SK-N-SH (cell line): ENCODE measurements at regions not wholly inside any gene's neighbourhood (a gene's known extent, or its start where the extent isn't known, plus 50 kb on each side); places are given as distances from the start of the nearest gene placed in this dataset.

Source experiments
- CTCF ChIP-seq: fragments of 200-600 bp; sonication (generic); IDR thresholded peaks from 2 replicates; pipeline ENCODE4 v1.6.1; 2017; ENCODE audit warnings: antibody characterized with exemption, mild to moderate bottlenecking, moderate library complexity
- ELF1 ChIP-seq: IDR thresholded peaks from 2 replicates; pipeline ENCODE4 v1.4.0; 2012
- GABPA ChIP-seq: IDR thresholded peaks from 2 replicates; pipeline ENCODE4 v1.4.0; 2012; ENCODE audit warnings: low read depth, mild to moderate bottlenecking
- GATA2 ChIP-seq: sonication (generic); formaldehyde crosslinking; IDR thresholded peaks from 2 replicates; pipeline ENCODE4 v1.5.0; 2020; ENCODE audit warnings: mild to moderate bottlenecking, missing genetic modification reagents
- RCOR1 ChIP-seq: fragments of 150-350 bp; IDR thresholded peaks from 2 replicates; pipeline ENCODE4 v1.6.1; 2017; ENCODE audit warnings: antibody characterized with exemption, low read length
- REST ChIP-seq: IDR thresholded peaks from 2 replicates; pipeline ENCODE4 v1.6.1; 2012; ENCODE audit warnings: mild to moderate bottlenecking, low read depth, low read length, moderate library complexity
- TCF12 ChIP-seq: IDR thresholded peaks from 2 replicates; pipeline ENCODE4 v1.4.0; 2012
- USF1 ChIP-seq: IDR thresholded peaks from 2 replicates; pipeline ENCODE4 v1.4.0; 2012; ENCODE audit warnings: low read depth, borderline replicate concordance
- TF ChIP-seq, protein P1 (sequence below): IDR thresholded peaks from 2 replicates; pipeline ENCODE4 v1.4.0; 2012; ENCODE audit warnings: low read depth

- TF ChIP-seq CTCF (no peak), USF1 (no peak), TCF12 (no peak), REST (no peak), GABPA (no peak), GATA2 (no peak), RCOR1 (no peak), ELF1 (no peak)
- TF ChIP-seq, protein P1, sequence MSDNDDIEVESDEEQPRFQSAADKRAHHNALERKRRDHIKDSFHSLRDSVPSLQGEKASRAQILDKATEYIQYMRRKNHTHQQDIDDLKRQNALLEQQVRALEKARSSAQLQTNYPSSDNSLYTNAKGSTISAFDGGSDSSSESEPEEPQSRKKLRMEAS: no peak
These were observed 112.3 kb upstream of the MARCHF11 start for GRCh38 chr5:16291894-16292293.
